Sigmoid colon (tissue), 4 donors: ENCODE measurements at regions not wholly inside any gene's neighbourhood (a gene's known extent, or its start where the extent isn't known, plus 50 kb on each side); places are given as distances from the start of the nearest gene placed in this dataset.

Experiments
- EP300 ChIP-seq, 4 donors: sonication (generic); formaldehyde crosslinking; IDR thresholded peaks; one replicate each; pipeline ENCODE4 v1.6.1; 2017; ENCODE audit warnings: antibody characterized with exemption in 4 of 4
- POLR2A ChIP-seq, 2 donors: fragments of 450-650 bp; IDR thresholded peaks; one replicate each; pipeline ENCODE4 v1.6.1; 2016; ENCODE audit warnings: antibody characterized with exemption in 2 of 2, mild to moderate bottlenecking in 2 of 2, moderate library complexity in 2 of 2
- POLR2AphosphoS5 ChIP-seq, 4 donors: sonication (generic); formaldehyde crosslinking; IDR thresholded peaks; one replicate each; pipeline ENCODE4 v1.6.1; 2017; ENCODE audit warnings: antibody characterized with exemption in 4 of 4
- TF ChIP-seq, protein P1 (sequence below), 4 experiments: fragments of 450-650 bp in 3 of 4; fragments of 200-600 bp in 1 of 4; IDR thresholded peaks; one replicate each; pipeline ENCODE4 v1.5.1; 2016 to 2019; ENCODE audit warnings: antibody characterized with exemption in 4 of 4, mild to moderate bottlenecking in 3 of 4, moderate library complexity in 2 of 4

DNA sequence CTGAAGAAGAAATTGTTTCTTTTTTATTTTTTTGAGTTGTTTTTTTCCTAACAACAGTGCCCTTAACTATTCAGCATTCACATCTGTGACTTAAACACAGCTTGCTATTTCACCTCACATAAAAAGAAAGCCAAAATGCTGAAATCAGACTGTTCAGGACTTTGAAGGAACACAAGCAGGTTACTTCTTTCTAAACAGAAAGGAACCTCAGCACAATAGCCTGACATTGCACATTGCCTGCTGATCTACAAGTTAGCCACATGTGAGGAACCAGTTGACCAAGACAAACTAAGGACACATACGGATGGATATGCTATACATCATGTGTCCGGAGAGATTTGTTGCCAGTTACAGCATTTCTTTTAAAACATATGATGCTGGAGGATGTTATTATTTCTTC lies 331.1 kb downstream of the FSIP2 start:
- no peak for TF ChIP-seq EP300 (IDR thresholded peaks at IDR 0.05)
- TF ChIP-seq, protein P1, sequence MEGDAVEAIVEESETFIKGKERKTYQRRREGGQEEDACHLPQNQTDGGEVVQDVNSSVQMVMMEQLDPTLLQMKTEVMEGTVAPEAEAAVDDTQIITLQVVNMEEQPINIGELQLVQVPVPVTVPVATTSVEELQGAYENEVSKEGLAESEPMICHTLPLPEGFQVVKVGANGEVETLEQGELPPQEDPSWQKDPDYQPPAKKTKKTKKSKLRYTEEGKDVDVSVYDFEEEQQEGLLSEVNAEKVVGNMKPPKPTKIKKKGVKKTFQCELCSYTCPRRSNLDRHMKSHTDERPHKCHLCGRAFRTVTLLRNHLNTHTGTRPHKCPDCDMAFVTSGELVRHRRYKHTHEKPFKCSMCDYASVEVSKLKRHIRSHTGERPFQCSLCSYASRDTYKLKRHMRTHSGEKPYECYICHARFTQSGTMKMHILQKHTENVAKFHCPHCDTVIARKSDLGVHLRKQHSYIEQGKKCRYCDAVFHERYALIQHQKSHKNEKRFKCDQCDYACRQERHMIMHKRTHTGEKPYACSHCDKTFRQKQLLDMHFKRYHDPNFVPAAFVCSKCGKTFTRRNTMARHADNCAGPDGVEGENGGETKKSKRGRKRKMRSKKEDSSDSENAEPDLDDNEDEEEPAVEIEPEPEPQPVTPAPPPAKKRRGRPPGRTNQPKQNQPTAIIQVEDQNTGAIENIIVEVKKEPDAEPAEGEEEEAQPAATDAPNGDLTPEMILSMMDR (IDR thresholded peaks at IDR 0.05): no peak
- no peak for TF ChIP-seq POLR2A (IDR thresholded peaks at IDR 0.05)
- no peak for TF ChIP-seq POLR2AphosphoS5 (IDR thresholded peaks at IDR 0.05)
